LNCaP clone FGC (cell line): ENCODE measurements at regions not wholly inside any gene's neighbourhood (a gene's known extent, or its start where the extent isn't known, plus 50 kb on each side); places are given as distances from the start of the nearest gene placed in this dataset.

Experiments used
- DNase-seq: peaks from one replicate; pipeline ENCODE4 v3.0.0-alpha.2; 2011; ENCODE audit warnings: low read depth
- H3K4me3 ChIP-seq: 2 replicates; pipeline ENCODE4 v1.5.1; 2011; ENCODE audit warnings: mild to moderate bottlenecking, low read depth, low read length, control low read depth
- TF ChIP-seq, protein P1 (sequence below): IDR thresholded peaks from 2 replicates; pipeline ENCODE4 v1.5.1; 2012; ENCODE audit warnings: mild to moderate bottlenecking; ENCODE audit not compliant: control insufficient read depth, insufficient read depth; ENCODE audit errors: extremely low read depth

GRCh38 chr11:112518371-112518770, 257.7 kb upstream of the PLET1 start:
- H3K4me3 ChIP-seq: no peak overlapping the region
- TF ChIP-seq, protein P1, sequence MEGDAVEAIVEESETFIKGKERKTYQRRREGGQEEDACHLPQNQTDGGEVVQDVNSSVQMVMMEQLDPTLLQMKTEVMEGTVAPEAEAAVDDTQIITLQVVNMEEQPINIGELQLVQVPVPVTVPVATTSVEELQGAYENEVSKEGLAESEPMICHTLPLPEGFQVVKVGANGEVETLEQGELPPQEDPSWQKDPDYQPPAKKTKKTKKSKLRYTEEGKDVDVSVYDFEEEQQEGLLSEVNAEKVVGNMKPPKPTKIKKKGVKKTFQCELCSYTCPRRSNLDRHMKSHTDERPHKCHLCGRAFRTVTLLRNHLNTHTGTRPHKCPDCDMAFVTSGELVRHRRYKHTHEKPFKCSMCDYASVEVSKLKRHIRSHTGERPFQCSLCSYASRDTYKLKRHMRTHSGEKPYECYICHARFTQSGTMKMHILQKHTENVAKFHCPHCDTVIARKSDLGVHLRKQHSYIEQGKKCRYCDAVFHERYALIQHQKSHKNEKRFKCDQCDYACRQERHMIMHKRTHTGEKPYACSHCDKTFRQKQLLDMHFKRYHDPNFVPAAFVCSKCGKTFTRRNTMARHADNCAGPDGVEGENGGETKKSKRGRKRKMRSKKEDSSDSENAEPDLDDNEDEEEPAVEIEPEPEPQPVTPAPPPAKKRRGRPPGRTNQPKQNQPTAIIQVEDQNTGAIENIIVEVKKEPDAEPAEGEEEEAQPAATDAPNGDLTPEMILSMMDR: no peak
- DNase-seq: no peak

DNA sequence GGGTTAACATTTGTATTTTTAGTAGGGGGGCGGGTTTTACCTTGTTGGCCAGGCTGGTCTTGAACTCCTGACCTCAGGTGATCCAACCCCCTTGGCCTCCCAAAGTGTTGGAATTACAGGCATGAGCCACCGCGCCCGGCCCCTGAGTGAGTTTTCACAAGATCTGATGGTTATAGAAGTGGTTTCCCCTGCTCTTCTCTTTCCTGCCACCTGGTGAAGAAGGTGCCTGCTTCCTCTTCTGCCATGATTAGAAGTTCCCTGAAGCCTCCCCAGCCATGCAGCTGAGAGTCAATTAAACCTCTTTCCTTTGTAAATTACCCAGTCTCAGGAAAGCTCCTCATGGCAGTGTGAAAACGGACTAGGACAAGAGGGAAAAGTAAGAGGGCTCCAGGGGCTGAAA, 259.1 kb upstream of the PLET1 start:
- no peak overlapping the region for H3K4me3 ChIP-seq
- no peak for DNase-seq
- TF ChIP-seq, protein P1: no peak

DNA sequence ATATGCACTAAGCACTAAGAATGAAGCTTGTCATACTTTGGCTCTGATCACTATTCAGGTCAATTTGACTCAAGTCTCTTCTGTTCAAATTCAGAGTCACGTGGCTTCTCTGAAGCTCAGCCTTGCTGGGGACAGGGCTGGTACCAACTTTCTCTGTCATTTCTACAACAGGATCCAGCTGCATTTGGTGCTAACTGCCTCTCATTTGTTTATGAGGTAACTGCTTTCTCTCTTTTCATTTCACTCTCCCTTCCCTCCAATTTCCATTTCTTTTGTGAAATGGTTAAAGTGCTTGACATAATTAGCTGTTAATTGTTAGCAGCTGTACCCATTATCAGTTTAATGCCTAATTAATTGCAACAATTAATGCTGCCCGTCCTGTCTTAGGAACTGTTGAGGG, 259.7 kb upstream of the PLET1 start:
- DNase-seq: no peak
- H3K4me3 ChIP-seq: no peak overlapping the region
- TF ChIP-seq, protein P1: no peak

GRCh38 chr11:112522536-112522935, 261.9 kb upstream of the PLET1 start:
- TF ChIP-seq, protein P1: no peak
- DNase-seq: no peak
- no peak overlapping the region for H3K4me3 ChIP-seq

DNA sequence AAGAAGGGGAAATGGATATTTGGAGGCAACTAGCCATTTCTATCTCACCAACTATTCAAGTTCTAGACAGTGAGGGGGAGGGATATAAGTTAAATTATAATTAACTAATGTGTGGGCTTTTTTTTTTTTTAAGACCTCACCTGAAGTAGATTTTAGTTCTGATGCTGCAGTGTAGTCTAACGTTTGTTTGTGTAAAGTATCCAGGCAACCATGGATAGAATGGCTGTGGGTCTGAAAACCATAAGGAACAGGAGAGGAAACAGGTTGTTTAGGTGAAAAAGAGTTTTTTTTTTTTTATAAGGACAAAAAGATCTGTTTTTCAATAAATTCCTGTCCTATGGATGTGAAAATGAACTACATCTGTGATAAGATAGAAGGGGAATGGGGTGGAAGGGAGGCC, 262.4 kb upstream of the PLET1 start:
- TF ChIP-seq, protein P1: no peak
- DNase-seq: no peak
- H3K4me3 ChIP-seq: no peak overlapping the region

DNA sequence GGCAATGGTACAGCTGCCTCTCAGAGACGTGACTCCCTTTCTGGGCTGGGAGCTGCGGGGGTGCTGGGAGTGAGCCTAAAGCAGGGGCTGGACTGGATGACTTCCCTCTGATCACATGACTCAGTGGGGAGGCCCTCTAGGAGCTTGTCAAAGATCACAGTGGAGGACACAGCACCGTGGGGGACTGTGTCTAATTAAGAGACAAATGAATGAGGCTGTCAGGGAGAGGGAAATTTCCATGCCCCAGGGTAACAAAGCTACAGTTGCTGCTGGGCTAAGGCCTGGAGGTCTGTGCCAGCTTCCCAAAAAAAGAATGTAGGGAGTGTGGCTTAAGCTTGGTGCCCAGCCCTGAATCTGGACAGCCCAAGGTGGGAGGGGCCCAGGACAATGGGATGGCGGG, 262.8 kb upstream of the PLET1 start:
- no peak overlapping the region for H3K4me3 ChIP-seq
- TF ChIP-seq, protein P1: no peak
- DNase-seq: no peak

DNA sequence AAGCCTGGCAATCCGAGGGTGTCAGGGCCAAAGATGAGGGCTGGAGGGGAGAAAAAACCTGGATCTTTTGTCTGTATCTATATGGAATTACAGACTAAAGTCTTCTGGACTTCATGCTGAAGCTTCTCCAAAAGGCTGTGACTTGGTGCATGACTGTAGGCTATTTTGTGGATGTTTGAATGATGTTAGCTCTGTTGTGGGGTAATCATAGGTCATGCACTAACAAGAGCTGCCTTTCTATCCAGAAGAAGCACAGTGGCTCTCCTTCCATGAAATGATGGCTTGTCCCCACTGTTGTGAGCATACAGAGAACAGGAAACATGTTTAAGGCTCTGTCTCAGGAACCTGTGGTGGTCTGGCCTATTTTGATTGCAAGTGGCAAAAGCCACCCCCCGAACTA, 263.3 kb upstream of the PLET1 start:
- TF ChIP-seq, protein P1: no peak
- no peak overlapping the region for H3K4me3 ChIP-seq
- no peak for DNase-seq
